Caki2 (cell line): ENCODE measurements at regions not wholly inside any gene's neighbourhood (a gene's known extent, or its start where the extent isn't known, plus 50 kb on each side); places are given as distances from the start of the nearest gene placed in this dataset.
"Not testable (repeated sequence)": the region's sequence is repeated elsewhere in the genome, so short reads cannot be mapped to it uniquely, and the experiment has no call there.

Source experiments
- DNase-seq: peaks from one replicate; pipeline ENCODE4 v3.0.0-alpha.2; 2015; ENCODE audit warnings: low read depth
- in situ Hi-C: cut with HindIII; loops from 2 replicates; pipeline ENCODE4 v1.10.0; 2016; ENCODE audit warnings: low sequenced_read_pairs, low pct_unique_long_range_greater_than_20kb, mixed read lengths

DNA sequence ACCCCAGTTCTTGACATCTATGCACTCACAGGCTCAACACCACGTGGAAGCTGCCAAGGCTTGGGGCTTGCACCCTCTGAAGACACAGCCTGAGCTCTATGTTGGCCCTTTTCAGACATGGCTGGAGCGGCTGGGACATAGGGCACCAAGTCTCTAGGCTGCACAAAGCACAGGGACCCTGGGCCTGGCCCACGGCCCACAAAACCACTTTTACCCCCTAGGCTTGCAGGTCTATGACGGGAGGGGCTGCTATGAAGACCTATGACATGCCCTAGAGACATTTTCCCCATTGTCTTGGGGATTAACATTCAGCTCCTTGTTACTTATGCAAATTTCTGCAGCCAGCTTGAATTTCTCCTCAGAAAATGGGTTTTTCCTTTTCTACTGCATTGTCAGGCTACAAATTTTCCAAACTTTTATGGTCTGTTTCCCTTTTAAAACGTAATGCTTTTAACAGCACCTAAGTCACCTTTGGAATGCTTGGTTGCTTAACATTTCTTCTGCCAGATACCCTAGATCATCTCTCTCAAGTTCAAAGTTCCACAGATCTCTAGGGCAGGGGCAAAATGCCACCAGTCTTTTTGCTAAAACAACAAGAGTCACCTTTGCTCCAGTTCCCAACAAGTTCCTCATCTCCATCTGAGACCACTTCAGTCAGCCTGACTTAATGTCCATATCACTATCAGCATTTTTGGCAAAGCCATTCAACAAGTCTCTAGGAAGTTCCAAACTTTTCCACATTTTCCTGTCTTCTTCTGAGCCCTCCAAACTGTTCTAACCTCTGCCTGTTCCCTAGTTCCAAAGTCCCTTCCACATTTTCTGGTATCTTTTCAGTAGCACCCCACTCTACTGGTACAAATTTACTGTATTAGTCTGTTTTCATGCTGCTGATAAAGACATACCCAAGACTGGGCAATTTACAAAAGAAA is 232.1 kb upstream of the IL12A start:
- in situ Hi-C loops, DNase-seq: not testable (repeated sequence)

DNA sequence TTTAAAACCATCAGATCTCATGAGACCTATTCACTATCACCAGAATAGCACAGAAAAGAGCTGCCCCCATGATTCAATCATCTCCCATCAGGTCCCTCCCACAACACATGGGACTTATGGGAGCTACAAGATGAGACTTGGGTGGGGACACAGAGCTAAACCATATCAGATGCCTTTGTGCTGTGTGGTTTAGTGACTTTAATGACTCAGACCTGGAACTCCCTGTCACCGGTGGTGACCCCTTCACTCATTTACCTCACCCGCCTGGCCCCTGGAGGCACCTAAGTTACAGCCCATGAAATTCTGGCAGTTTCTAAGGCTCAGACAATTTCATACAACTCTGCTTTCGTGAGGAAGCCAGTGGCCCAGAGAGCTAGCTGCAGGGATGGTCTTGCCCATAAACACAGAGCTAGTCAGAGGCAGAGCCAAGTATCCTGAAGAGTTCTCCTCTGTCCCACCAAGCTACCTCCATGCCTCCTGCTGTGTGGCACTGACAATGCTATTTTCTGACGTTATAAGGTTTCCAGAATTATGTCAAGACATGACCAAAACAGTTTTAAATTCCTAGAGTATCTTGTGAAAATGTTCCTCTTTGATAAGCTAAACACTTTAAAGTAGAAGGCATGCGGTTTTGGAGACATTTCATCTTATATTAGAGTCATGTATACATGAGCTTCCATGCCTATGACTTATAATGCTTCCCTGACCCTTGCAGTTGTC is 231.1 kb upstream of the IL12A start:
- in situ Hi-C loops, result no loop called here
- DNase-seq, result peak; percentile 87

DNA sequence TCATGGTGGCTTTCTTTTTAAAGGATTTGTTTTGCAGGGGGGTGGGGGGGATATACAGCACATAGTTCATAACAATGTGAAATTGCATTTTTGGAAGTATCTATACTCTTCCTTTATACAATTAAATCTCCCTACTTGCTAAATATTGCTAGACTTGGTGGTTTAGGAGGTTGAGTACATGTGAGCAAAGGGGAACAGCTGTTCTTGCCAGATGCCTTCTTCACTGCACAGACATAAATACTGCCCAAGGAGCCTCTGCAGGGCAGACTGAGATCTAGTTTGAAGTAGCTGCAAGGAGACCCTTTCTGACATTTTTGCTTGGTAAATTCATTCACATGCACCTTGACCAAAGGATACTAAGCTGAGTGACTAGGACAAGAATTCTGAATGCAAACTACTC is 228.6 kb upstream of the IL12A start:
- DNase-seq, result no peak
- in situ Hi-C loops, result no loop called here

DNA sequence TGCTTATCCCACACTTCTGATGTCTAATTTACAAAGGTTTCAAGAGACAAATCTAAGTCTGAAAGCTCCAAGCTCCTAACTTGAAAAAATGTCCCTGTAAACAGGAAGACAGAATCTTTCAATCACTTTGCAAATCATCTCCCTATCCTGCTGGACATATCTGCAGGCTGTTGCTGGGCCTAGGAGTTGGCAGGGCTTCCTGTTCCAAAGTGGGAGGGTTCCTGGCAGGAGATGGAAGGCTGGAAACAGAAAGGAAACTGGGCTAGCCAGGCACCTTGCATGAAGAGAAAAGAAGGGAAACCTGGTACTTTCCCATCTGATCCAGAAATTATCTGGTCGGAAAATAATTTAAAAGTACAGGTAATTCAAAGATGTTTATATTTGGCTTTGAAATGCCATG is 227.3 kb upstream of the IL12A start:
- in situ Hi-C loops, result no loop called here
- peak; percentile 63 for DNase-seq

DNA sequence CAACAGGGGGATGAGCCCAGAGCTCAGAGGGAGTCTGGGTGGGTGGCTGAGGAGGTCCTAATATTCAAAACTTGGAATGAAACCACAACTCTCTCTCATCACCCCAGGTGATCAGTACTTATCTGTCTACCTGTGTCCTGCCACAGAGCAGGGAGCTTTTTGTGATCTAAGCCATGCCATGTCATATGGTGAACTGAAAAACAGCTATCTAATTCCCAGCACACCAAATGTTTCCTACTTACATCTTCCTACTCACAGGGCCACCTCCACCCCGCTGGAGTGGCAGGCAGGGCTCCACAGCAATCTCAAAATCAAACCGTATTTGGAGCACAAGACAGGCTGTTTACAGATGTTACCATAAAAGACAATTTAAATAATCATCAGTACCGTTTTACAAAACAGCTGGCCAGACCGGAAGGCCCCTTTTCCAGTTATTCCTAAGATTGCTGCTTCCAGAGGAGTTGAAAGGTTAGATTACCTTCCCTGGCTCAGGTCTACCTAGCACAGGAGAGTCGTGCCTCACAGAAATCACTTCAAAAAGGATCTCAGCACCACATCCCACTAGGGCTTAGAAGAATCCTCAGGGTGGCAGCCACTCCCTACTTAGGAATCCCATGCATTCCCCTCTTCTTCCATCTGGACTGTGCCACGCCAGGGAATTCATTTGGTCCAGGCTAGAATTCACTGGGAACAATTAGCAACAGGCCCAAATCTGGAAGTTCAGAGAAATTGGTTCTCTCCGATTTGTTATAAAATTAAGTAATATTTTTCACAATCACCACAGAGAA is 226.6 kb upstream of the IL12A start:
- in situ Hi-C loops, result no loop called here
- peak; percentile 71 for DNase-seq

DNA sequence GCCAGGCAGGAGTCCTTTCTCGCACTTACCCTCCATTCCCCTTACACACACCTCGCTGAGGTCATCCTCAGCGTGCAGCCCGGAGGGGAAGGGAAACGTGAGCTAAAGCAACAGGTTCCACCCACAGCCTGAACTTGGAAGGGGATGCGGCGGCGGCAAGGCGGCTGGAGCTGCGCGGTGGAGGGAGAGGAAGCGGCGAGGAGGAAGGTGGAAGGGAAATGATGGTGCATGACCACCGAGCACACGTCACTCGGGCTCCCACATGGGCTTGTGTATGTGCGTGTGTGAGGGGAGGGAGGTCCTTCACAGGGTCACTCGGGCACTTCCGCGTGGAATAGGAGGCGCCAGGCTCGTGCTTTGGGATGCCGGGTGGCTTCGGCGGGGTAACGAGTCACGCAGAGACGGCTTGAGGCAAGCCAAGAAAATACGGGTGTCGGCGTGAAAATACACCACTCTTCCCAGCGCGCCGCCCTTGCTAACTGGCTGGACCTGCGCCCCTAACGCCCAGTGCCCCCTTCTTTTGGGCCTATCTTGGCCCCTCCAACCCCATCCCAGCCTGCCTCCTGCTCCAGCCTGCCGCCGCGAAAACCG is 225.5 kb upstream of the IL12A start:
- in situ Hi-C loops, result no loop called here
- DNase-seq, result peak; percentile 95

DNA sequence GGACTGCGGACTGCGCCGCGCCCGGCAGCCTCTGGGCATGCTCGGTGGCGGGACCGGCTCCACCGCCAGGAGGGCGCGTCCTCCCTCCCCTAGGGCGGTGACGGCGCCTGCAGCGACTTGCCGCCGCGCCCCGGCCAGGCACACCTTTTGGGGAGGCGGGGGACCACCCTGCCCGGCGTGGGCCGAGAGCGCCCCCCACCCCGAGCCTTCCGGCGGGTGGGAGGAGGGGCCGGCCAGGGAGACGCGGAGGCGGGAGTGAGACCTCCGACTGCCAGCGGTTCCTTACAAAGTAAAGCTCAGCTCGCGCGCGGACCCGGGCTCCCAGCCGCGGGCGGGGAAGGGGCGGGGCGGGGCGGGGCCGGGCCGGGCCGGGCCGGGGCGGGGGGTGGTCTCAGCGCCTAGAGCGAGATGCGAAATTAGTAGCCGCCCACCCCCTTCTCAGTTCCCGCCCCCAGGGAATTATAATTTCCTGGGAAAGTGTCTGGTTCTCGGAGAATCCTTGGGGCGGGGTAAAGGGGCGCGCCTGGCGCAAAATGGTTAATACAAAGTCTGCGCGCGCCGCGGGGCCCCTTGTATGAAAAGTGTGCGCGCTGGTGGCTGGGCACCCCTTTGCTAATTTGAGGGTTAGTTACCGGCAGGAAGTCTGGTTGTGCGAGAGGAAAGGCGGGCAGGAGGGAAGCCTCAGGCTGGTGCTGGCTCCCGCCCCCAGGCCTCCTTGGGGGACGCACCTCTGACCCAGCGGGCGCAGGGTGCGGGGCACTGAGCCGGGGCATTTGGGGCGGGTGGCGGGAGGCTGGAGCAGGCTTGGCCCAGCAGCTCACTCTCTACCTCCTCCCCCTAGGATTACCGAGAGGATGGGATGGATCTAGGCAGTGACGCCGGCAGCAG is 224.8 kb upstream of the IL12A start:
- in situ Hi-C loops, result no loop called here
- DNase-seq, result peak; percentile 100

DNA sequence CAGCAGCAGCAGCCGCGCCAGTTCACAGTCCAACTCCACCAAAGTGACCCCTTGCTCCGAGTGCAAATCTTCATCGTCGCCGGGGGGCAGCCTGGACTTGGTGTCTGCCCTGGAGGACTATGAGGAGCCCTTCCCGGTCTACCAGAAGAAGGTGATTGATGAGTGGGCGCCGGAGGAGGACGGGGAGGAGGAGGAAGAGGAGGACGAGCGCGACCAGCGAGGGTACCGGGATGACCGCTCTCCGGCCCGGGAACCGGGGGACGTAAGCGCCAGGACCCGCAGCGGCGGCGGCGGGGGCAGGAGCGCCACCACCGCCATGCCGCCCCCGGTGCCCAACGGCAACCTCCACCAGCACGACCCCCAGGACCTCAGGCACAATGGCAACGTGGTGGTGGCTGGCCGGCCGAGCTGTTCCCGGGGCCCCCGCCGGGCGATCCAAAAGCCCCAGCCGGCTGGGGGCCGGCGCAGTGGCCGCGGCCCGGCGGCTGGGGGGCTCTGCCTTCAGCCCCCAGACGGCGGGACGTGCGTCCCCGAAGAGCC is 224.1 kb upstream of the IL12A start:
- in situ Hi-C loops, result no loop called here
- DNase-seq, result no peak

DNA sequence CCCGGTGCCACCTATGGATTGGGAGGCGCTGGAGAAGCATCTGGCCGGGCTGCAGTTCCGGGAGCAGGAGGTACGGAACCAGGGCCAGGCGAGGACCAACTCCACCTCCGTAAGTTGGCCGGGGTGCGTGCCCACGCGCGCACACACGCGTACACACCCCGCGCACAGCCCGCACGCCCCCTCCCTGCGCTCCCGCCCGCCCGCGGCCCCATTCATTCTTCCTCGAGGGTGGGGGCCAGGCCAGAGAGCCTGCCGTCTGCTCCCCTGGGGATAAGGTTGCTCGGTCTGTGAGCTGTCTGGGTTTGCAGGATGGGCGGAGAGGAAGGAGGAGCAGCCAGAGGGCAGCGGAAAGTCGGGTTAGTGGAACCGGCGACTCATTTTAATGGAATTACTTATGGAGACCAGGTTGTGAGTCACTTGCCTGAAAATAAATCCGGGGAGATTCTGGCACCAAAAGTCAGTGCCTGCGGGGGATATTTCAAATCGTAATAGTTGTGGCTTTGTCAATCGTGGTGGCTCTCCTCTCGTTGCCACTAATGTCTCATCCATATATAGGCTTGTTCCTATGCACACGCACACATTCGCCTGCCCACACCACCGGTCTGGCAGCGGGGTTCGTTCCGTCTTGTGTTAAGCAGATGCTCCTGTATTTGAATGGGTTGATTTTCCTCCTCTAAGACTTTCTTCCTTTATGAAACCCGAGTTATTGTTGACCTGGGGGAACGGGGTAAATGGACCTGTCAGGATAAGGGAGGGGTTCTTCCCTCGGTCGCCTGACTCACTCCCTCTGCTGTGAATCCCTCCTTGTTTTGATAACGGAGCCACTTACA is 223.4 kb upstream of the IL12A start:
- in situ Hi-C loops, result no loop called here
- peak; percentile 99 for DNase-seq

DNA sequence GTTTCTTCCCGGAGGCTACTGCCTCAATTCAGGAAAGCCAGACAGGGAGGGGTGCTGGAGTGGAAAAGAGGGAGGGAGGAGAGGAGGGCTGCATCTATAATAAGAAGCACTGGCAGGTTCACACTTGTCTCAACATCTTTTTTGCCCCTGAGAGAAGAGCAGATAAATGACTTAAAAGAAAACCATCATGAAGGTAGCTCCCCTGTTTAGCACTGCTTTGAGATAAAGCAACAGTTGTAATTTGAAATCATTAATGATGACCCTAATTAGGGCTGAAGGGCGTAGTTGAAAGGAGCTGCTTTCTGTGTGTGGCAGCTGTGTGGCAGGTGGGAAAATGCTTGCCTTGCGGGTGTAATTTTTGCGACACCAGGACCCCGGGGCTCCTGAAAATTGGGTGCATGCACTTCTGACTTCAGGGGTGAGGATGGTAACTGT is 222.8 kb upstream of the IL12A start:
- no peak for DNase-seq
- in situ Hi-C loops, result no loop called here

DNA sequence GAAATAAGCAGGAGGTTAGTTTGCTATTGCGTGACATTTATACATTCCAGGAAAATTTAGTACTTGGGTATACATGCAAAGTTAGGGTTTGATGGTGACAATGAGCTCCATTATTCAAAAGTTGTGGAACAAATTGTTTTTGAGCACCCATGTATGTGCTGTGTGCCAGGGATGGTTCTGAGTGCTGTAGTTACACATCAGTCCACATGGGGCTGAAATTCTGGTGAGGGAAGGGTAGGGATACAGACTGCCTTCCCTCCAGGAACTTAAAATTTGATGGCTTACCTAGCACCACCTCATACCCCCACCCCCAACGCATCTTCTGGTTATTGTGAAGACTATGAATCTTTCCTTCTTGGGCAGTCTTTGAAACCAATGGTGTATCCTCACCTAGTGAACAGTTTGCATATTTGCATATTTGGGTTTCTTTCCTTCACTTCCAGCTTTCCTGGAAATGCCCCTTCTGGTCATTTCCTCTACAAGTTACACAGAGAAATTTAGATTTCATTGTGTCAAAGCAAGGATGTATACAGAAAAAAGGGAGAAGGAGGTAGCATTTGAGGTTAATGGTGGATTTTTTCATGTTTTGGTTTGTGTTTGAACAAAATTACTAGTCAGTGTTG is 222.0 kb upstream of the IL12A start:
- in situ Hi-C loops, result no loop called here
- peak; percentile 59 for DNase-seq

DNA sequence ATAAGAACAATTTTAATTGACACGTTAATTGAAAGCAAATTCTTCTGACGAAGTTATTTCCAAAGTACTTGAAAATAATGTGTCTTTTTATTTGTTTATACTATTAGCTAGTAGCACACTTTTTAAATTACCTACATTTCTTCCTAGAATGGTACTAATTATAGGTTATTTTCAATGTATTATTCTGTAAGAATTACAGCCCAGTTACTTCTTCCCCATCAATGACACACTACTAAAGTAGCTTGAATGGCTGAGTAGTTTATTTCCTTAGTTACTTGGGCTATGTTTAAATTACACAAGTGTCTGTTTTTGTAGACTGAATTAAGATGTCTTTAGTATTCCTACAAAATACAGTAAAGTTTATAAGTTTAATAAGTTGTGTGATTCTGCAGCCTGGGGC is 217.6 kb upstream of the IL12A start:
- in situ Hi-C loops, result no loop called here
- no peak for DNase-seq

DNA sequence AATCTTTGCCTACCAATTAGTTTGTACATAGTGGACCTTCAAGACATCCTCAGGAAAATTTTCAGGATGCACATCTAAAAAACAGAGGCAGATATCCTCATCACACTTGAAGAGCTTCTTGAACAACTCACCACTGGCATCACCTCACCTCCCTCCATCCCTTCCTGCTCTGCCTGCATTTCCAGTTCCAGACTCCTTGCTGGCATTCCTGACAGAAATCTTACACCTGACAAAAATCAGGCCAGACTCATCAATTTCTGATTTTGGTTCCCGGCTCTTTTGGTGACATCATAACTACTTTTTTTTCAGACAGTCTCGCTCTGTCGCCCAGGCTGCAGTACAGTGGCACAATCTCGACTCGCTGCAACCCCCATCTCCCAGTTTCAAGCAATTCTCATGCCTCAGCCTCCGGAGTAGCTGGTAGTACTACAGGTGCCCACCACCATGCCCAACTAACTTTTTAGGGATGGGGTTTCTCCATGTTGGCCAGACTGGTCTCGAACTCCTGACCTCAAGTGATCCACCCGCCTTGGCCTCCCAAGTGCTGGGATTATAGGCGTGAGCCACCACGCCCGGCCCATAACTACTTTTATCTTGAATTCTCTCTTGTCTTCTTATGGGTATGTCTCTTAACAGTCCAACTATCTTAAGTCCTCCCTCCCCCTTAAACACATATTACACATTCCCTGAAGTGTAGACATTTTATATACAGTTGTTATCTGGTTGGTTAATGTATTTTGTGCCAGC is 216.6 kb upstream of the IL12A start:
- in situ Hi-C loops, result no loop called here

DNA sequence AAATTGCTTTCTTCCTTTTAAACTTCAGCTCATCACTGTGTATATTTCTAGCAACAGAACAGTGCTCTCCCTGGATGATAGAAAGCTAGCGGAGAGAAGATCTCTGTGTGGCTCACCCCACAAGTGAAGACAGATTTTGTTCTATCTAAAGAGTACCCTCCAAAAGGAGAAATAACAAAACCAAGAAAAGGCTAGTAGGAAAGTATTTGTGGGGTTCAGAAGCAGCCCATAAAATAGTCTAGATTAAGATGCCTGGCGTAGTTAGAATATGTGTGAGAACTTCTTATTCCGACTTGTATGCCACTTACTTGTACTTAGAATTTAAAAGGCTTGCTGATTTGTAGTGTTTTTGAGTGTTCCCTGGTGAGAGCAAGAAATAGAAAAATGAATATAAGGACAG is 214.9 kb upstream of the IL12A start:
- in situ Hi-C loops, result no loop called here
- no peak for DNase-seq

More for the DNA sequence above, 216.6 kb upstream of the IL12A start:
- no peak for DNase-seq

DNA sequence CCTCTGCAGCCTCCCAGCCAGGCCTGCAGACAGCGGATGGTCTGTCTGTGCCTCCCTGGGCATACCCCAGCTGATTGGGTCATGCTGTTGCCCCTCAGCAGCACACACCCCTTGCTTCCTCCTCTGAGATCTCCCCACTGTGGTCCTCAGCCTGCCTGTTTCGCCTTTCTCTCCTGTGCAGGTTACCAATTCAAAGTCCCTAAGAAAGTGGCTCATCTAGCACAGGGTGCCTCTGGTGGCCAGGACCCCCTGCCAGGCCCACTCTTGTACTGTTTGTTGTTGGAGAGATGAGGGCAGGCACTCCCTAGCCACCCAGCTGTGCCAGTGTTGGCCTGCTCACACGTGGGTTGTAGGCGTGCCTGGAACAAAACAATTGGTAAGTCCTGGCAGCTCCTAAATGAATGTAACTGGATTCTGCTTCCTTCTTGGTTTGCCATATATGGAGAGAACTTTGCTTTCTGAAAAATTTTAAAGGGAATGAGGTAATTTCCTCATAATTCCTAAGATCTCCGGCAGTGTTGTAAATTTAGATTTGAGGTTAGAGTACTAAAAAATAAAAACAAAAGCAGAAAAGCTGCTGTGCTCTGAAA is 213.2 kb upstream of the IL12A start:
- DNase-seq, result peak; percentile 86
- in situ Hi-C loops, result no loop called here
